Cerebellar cortex (tissue), 1 donor: ENCODE measurements at regions not wholly inside any gene's neighbourhood (a gene's known extent, or its start where the extent isn't known, plus 50 kb on each side); places are given as distances from the start of the nearest gene placed in this dataset.
"Not testable (repeated sequence)": the region's sequence is repeated elsewhere in the genome, so short reads cannot be mapped to it uniquely, and the experiment has no call there.

Experiments used
- DNase-seq: peaks from one replicate; pipeline ENCODE4 v3.0.0-alpha.2; 2015; ENCODE audit warnings: low spot score

GRCh38 chr9:129435988-129436717 lies 184.7 kb downstream of the C9orf50 start:
- no peak for DNase-seq

GRCh38 chr9:129435291-129435690 lies 185.6 kb downstream of the C9orf50 start:
- no peak for DNase-seq

- peak; percentile 65 for DNase-seq
These were observed 186.7 kb downstream of the C9orf50 start for GRCh38 chr9:129434187-129434586.

GRCh38 chr9:129432297-129433154 lies 188.4 kb downstream of the C9orf50 start:
- DNase-seq, result no peak

GRCh38 chr9:129430940-129431643 lies 189.8 kb downstream of the C9orf50 start:
- no peak for DNase-seq

- DNase-seq, result no peak
These were observed 191.9 kb downstream of the C9orf50 start for GRCh38 chr9:129428864-129429577.

GRCh38 chr9:129427149-129427548 lies 193.8 kb downstream of the C9orf50 start:
- DNase-seq, result no peak

- not testable (repeated sequence) for DNase-seq
These were observed 197.1 kb downstream of the C9orf50 start for GRCh38 chr9:129423755-129424154.

- no peak for DNase-seq
These were observed 197.7 kb downstream of the C9orf50 start for GRCh38 chr9:129423216-129423615.

GRCh38 chr9:129422843-129423192 lies 198.1 kb downstream of the C9orf50 start:
- no peak for DNase-seq

- DNase-seq, result no peak
These were observed 198.7 kb downstream of the C9orf50 start for GRCh38 chr9:129422032-129422842.

GRCh38 chr9:129421371-129421770 lies 199.5 kb downstream of the C9orf50 start:
- no peak for DNase-seq

- no peak for DNase-seq
These were observed 200.2 kb downstream of the C9orf50 start for GRCh38 chr9:129420721-129421120.

GRCh38 chr9:129419382-129419899 lies 201.5 kb downstream of the C9orf50 start:
- no peak for DNase-seq

- no peak for DNase-seq
These were observed 202.4 kb downstream of the C9orf50 start for GRCh38 chr9:129418451-129418850.

- no peak for DNase-seq
These were observed 203.9 kb downstream of the C9orf50 start for GRCh38 chr9:129416821-129417539.

- DNase-seq, result no peak
These were observed 204.8 kb downstream of the C9orf50 start for GRCh38 chr9:129415942-129416651.

GRCh38 chr9:129414993-129415941 lies 205.6 kb downstream of the C9orf50 start:
- DNase-seq, result peak; percentile 65
